Breast epithelium (tissue), 3 donors: ENCODE measurements at regions not wholly inside any gene's neighbourhood (a gene's known extent, or its start where the extent isn't known, plus 50 kb on each side); places are given as distances from the start of the nearest gene placed in this dataset.

Experiments
- POLR2A ChIP-seq: fragments of 450-650 bp; IDR thresholded peaks from one replicate; pipeline ENCODE4 v1.6.1; 2016; ENCODE audit warnings: antibody characterized with exemption, mild to moderate bottlenecking, moderate library complexity
- TF ChIP-seq, protein P1 (sequence below), 3 donors: fragments of 450-650 bp; IDR thresholded peaks; one replicate each; pipeline ENCODE4 v1.5.1; 2016 to 2017; ENCODE audit warnings: antibody characterized with exemption in 3 of 3, mild to moderate bottlenecking in 3 of 3, moderate library complexity in 3 of 3

- TF ChIP-seq, protein P1, sequence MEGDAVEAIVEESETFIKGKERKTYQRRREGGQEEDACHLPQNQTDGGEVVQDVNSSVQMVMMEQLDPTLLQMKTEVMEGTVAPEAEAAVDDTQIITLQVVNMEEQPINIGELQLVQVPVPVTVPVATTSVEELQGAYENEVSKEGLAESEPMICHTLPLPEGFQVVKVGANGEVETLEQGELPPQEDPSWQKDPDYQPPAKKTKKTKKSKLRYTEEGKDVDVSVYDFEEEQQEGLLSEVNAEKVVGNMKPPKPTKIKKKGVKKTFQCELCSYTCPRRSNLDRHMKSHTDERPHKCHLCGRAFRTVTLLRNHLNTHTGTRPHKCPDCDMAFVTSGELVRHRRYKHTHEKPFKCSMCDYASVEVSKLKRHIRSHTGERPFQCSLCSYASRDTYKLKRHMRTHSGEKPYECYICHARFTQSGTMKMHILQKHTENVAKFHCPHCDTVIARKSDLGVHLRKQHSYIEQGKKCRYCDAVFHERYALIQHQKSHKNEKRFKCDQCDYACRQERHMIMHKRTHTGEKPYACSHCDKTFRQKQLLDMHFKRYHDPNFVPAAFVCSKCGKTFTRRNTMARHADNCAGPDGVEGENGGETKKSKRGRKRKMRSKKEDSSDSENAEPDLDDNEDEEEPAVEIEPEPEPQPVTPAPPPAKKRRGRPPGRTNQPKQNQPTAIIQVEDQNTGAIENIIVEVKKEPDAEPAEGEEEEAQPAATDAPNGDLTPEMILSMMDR (IDR thresholded peaks at IDR 0.05) = no peak
- TF ChIP-seq POLR2A = no peak
These were observed 84.5 kb upstream of the MEF2A start for GRCh38 chr15:99481113-99481950.
